Smooth muscle cell (in vitro differentiated cells): ENCODE measurements at regions not wholly inside any gene's neighbourhood (a gene's known extent, or its start where the extent isn't known, plus 50 kb on each side); places are given as distances from the start of the nearest gene placed in this dataset.

Experiments used
- DNase-seq: peaks from one replicate; lab custom pipeline; 2025; ENCODE audit not compliant: unreplicated experiment; lab: John Stamatoyannopoulos, UW
- H2AFZ ChIP-seq: fragments of 200-600 bp; sonication (generic); 2 replicates; pipeline ENCODE4 v1.6.0; 2016; ENCODE audit warnings: antibody characterized with exemption, low read depth, mild to moderate bottlenecking
- H3F3A ChIP-seq: fragments of 200-600 bp; sonication (generic); 2 replicates; pipeline ENCODE4 v1.6.0; 2017; ENCODE audit warnings: antibody characterized with exemption, low read depth
- H3K27ac ChIP-seq: fragments of 200-600 bp; sonication (generic); 2 replicates; pipeline ENCODE4 v1.5.1; 2016; ENCODE audit warnings: low read depth, mild to moderate bottlenecking
- H3K27me3 ChIP-seq: fragments of 200-600 bp; sonication (generic); 2 replicates; pipeline ENCODE4 v1.6.1; 2016; ENCODE audit warnings: low read depth, mild to moderate bottlenecking
- H3K36me3 ChIP-seq: fragments of 200-600 bp; sonication (generic); 2 replicates; pipeline ENCODE4 v1.5.1; 2016; ENCODE audit warnings: low read depth
- H3K4me1 ChIP-seq: fragments of 200-600 bp; sonication (generic); 2 replicates; pipeline ENCODE4 v1.5.1; 2016; ENCODE audit warnings: low read depth
- H3K4me2 ChIP-seq: fragments of 200-600 bp; sonication (generic); 2 replicates; pipeline ENCODE4 v1.6.0; 2016; ENCODE audit warnings: mild to moderate bottlenecking
- H3K4me3 ChIP-seq: fragments of 200-600 bp; sonication (generic); 2 replicates; pipeline ENCODE4 v1.5.1; 2016; ENCODE audit warnings: mild to moderate bottlenecking
- H3K79me2 ChIP-seq: fragments of 200-600 bp; sonication (generic); 2 replicates; pipeline ENCODE4 v1.6.0; 2016; ENCODE audit warnings: low read depth, mild to moderate bottlenecking
- H3K9ac ChIP-seq: fragments of 200-600 bp; sonication (generic); 2 replicates; pipeline ENCODE4 v1.6.0; 2016; ENCODE audit warnings: low read depth
- H3K9me3 ChIP-seq: fragments of 200-600 bp; sonication (generic); replicated peaks from 2 replicates; pipeline ENCODE4 v1.5.1; 2016; ENCODE audit warnings: low read depth
- H4K20me1 ChIP-seq: fragments of 200-600 bp; sonication (generic); 2 replicates; pipeline ENCODE4 v1.6.0; 2016; ENCODE audit warnings: low read depth
- WGBS: methylation state at CpG from one replicate; pipeline ENCODE4 v1.1.7; 2016; ENCODE audit warnings: low lambda C conversion rate; 5-methylcytosine and 5-hydroxymethylcytosine counted together
- TF ChIP-seq, protein P1 (sequence below): fragments of 200-600 bp; sonication (generic); IDR thresholded peaks from 2 replicates; pipeline ENCODE4 v1.5.1; 2017; ENCODE audit warnings: borderline replicate concordance, mild to moderate bottlenecking, antibody characterized with exemption; ENCODE audit not compliant: insufficient read depth, poor library complexity, severe bottlenecking

DNA sequence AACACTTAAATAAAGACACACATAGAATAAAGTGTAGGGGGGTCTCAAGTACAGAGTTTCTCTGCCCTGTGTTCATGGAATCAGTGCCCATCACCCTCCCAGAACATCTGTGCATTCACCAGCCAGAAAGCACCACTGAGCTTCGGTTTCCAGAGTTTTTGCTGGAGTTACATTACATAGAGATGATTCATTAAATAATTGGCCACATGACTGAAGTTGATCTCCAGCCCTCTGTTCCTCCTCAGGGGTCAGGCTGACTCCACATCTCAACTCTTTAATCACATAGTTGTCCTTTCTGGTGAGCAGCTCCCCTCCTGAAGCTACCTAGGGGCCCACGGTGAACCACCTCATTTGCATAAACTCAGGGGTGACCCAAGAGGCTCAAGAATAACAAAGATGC is 129.8 kb downstream of the METTL4 start:
- H4K20me1 ChIP-seq: no peaks in the 10 kb centered on the region
- no peaks in the 10 kb centered on the region for H3K4me1 ChIP-seq
- H3K36me3 ChIP-seq: no peaks in the 10 kb centered on the region
- H3K9me3 ChIP-seq: no peaks in the 10 kb centered on the region
- H3F3A ChIP-seq: no peaks in the 10 kb centered on the region
- TF ChIP-seq, protein P1, sequence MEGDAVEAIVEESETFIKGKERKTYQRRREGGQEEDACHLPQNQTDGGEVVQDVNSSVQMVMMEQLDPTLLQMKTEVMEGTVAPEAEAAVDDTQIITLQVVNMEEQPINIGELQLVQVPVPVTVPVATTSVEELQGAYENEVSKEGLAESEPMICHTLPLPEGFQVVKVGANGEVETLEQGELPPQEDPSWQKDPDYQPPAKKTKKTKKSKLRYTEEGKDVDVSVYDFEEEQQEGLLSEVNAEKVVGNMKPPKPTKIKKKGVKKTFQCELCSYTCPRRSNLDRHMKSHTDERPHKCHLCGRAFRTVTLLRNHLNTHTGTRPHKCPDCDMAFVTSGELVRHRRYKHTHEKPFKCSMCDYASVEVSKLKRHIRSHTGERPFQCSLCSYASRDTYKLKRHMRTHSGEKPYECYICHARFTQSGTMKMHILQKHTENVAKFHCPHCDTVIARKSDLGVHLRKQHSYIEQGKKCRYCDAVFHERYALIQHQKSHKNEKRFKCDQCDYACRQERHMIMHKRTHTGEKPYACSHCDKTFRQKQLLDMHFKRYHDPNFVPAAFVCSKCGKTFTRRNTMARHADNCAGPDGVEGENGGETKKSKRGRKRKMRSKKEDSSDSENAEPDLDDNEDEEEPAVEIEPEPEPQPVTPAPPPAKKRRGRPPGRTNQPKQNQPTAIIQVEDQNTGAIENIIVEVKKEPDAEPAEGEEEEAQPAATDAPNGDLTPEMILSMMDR: no peak
- H3K9ac ChIP-seq: no peak overlapping the region
- H3K4me3 ChIP-seq: no peak overlapping the region
- no peaks in the 10 kb centered on the region for H3K79me2 ChIP-seq
- WGBS: 82% methylated on average over 2 of the region's 2 CpGs
- H3K4me2 ChIP-seq: no peak overlapping the region
- no peaks in the 10 kb centered on the region for H3K27me3 ChIP-seq
- H3K27ac ChIP-seq: no peak overlapping the region
- DNase-seq: no peak
- no peak overlapping the region for H2AFZ ChIP-seq

DNA sequence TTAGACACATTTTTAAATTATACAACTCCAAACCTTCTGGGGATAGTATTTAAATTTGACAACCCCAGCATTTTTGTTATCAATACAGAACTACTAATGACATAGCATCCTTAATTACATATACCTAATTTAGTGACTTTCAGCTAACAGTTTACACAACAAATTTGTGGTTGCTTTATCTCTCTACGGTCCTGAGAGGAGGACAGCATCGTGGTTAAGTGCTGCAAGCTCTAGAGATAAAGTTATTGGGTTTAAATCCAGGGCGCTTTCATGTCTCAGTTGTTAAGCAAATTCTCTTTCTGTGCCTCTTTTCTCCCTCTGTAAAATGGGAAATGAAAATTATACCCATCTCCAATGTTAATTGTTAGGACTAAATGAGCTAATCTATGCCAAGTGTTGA is 129.3 kb downstream of the METTL4 start:
- H3K27me3 ChIP-seq: no peaks in the 10 kb centered on the region
- no peaks in the 10 kb centered on the region for H3K36me3 ChIP-seq
- H3K9ac ChIP-seq: no peak overlapping the region
- no peaks in the 10 kb centered on the region for H3K4me1 ChIP-seq
- no peaks in the 10 kb centered on the region for H3K79me2 ChIP-seq
- no peak overlapping the region for H2AFZ ChIP-seq
- no peak overlapping the region for H3K27ac ChIP-seq
- no peaks in the 10 kb centered on the region for H4K20me1 ChIP-seq
- H3K4me3 ChIP-seq: no peak overlapping the region
- H3K4me2 ChIP-seq: no peak overlapping the region
- H3F3A ChIP-seq: no peaks in the 10 kb centered on the region
- H3K9me3 ChIP-seq: no peaks in the 10 kb centered on the region
- 32% methylated on average over 3 of the region's 3 CpGs for WGBS
- TF ChIP-seq, protein P1: no peak
- DNase-seq: no peak

DNA sequence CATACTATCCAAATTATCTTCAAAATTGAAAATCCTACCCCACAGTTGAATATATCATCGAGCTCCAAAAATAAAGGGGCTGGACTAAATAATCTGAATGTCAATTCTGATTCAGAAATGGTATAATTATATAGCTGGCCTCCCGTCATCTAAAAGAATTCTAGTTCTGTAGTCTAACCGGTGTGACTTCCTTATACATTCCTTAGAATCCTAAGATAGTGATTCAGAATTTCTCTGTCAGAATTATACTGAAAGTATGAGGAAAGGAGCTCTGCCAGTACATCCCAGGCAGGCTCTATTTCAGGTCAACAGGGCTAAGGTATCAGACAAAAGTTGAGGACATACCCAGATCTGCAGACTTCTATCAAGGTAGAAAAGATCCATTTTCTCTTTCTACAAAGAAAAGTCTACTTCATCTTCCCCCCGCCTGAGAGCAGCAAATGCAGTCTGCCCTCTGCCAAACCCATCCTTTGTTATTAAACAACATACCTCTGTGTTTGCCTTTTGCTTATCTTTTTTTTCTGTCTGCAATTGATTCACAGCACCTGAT is 128.5 kb downstream of the METTL4 start:
- Histone ChIP-seq H3K79me2 (no peaks in the 10 kb centered on the region), H3F3A (no peaks in the 10 kb centered on the region), H4K20me1 (no peaks in the 10 kb centered on the region), H3K9ac (no peak overlapping the region), H3K9me3 (no peaks in the 10 kb centered on the region), H2AFZ (no peak overlapping the region), H3K27me3 (no peaks in the 10 kb centered on the region), H3K4me2 (no peak overlapping the region), H3K36me3 (no peaks in the 10 kb centered on the region), H3K4me1 (no peaks in the 10 kb centered on the region), H3K4me3 (no peak overlapping the region), H3K27ac (no peak overlapping the region)
- no peak for DNase-seq
- TF ChIP-seq, protein P1: no peak
- 68% methylated on average over 4 of the region's 4 CpGs for WGBS

DNA sequence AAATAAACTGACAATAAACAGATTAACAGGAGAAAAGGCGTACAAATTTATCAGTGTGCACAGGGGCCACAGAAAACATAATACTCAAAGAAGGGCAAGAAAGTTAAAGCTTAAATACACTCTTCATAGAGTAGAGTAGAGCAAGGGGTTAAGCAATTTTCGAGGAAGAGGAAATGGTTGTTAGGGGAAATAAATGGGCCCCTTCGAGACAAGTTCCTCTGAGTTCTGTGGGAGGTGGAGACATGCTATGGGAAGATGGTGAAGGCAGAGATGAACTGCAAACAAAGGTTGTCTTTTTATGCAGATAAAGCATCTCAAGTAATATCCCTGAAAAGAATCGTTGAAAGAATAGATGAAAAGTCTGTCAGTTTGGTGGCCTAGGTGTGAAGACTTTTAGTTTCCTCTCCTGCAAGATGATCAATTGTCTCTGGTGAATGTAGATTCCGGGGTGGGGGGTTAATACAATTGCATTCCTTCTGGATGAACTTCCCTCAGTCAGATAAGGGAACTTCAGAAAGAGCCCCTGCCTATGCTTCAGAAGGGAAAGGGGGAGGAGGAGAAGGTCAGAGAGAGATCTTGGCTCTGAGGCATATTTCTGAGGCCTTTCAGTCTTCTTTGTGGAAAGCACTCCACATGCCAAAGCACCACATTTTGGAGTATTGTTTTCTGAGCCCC is 127.0 kb downstream of the METTL4 start:
- H3K27me3 ChIP-seq: no peaks in the 10 kb centered on the region
- H3K27ac ChIP-seq: no peak overlapping the region
- no peaks in the 10 kb centered on the region for H3F3A ChIP-seq
- H2AFZ ChIP-seq: no peak overlapping the region
- no peak overlapping the region for H3K9ac ChIP-seq
- no peak overlapping the region for H3K4me3 ChIP-seq
- H3K36me3 ChIP-seq: no peaks in the 10 kb centered on the region
- TF ChIP-seq, protein P1: no peak
- H3K9me3 ChIP-seq: no peaks in the 10 kb centered on the region
- DNase-seq: no peak
- H4K20me1 ChIP-seq: no peaks in the 10 kb centered on the region
- WGBS: 62% methylated on average over 5 of the region's 5 CpGs
- no peaks in the 10 kb centered on the region for H3K4me1 ChIP-seq
- no peak overlapping the region for H3K4me2 ChIP-seq
- H3K79me2 ChIP-seq: no peaks in the 10 kb centered on the region
